ENCODE measurements at regions not wholly inside any gene's neighbourhood (a gene's known extent, or its start where the extent isn't known, plus 50 kb on each side); places are given as distances from the start of the nearest gene placed in this dataset.

GRCh38 chr18:77701977-77702376, 452.3 kb downstream of the GALR1 start:
- TF ChIP-seq ELF4 (IDR thresholded peaks at IDR 0.05) (no peak), TARDBP (IDR thresholded peaks at IDR 0.05) (no peak), ZNF384 (IDR thresholded peaks at IDR 0.05) (no peak), FOXK2 (IDR thresholded peaks at IDR 0.05) (no peak), CTBP1 (IDR thresholded peaks at IDR 0.05; ENCODE audit: borderline replicate concordance) (no peak)
